Breast epithelium (tissue), 3 donors: ENCODE measurements at regions not wholly inside any gene's neighbourhood (a gene's known extent, or its start where the extent isn't known, plus 50 kb on each side); places are given as distances from the start of the nearest gene placed in this dataset.

ENCODE experiments used
- CTCF ChIP-seq, 3 donors: fragments of 450-650 bp; IDR thresholded peaks; one replicate each; pipeline ENCODE4 v1.5.1; 2016 to 2017; ENCODE audit warnings: antibody characterized with exemption in 3 of 3, mild to moderate bottlenecking in 3 of 3, moderate library complexity in 3 of 3
- POLR2AphosphoS5 ChIP-seq, 3 donors: sonication (generic); formaldehyde crosslinking; IDR thresholded peaks; one replicate each; pipeline ENCODE4 v1.6.1; 2017; ENCODE audit warnings: antibody characterized with exemption in 3 of 3

DNA sequence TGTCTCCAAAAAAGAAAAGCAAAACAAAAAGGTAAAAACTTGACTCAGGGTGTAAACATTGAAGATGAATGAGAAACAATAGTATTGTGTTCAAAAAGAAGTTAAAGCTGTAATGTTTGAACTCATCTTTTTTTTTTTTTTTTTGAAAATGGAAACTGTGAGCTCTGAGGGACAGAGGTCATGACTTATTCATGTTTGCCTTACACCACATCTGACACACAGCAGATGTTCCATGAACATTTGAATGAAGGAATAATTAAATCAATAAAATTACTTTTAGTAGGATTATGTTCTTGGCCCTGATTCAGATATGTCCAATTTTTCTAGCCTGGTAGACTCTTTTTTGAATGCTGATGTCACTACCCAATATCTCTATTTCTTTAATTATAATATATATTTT lies 95.7 kb upstream of the MED13 start:
- no peak for TF ChIP-seq CTCF (IDR thresholded peaks at IDR 0.05)
- no peak for TF ChIP-seq POLR2AphosphoS5 (IDR thresholded peaks at IDR 0.05)
